HUDEP-2 (cell line): ENCODE measurements at regions not wholly inside any gene's neighbourhood (a gene's known extent, or its start where the extent isn't known, plus 50 kb on each side); places are given as distances from the start of the nearest gene placed in this dataset.

Experiments used
- DNase-seq, 76 experiments: peaks; one replicate each; lab custom pipeline; 2025; ENCODE audit not compliant: unreplicated experiment in 76 of 76; lab: John Stamatoyannopoulos, UW

GRCh38 chr7:114755856-114756255, 166.0 kb upstream of the MDFIC start:
- DNase-seq = no peak

GRCh38 chr7:114758661-114759227, 163.2 kb upstream of the MDFIC start:
- DNase-seq = no peak

GRCh38 chr7:114759347-114760062, 162.4 kb upstream of the MDFIC start:
- DNase-seq = no peak

GRCh38 chr7:114760477-114760876, 161.4 kb upstream of the MDFIC start:
- no peak for DNase-seq

GRCh38 chr7:114761973-114762372, 159.9 kb upstream of the MDFIC start:
- DNase-seq = no peak

GRCh38 chr7:114765331-114766040, 156.4 kb upstream of the MDFIC start:
- DNase-seq = no peak

- no peak for DNase-seq
These were observed 155.9 kb upstream of the MDFIC start for GRCh38 chr7:114766041-114766356.

- no peak for DNase-seq
These were observed 144.6 kb upstream of the MDFIC start for GRCh38 chr7:114777288-114777687.

- no peak for DNase-seq
These were observed 138.4 kb upstream of the MDFIC start for GRCh38 chr7:114783508-114783907.

GRCh38 chr7:114784177-114784576, 137.7 kb upstream of the MDFIC start:
- no peak for DNase-seq

GRCh38 chr7:114784746-114785145, 137.1 kb upstream of the MDFIC start:
- DNase-seq = no peak

- DNase-seq = no peak
These were observed 136.4 kb upstream of the MDFIC start for GRCh38 chr7:114785496-114785895.

- no peak for DNase-seq
These were observed 135.4 kb upstream of the MDFIC start for GRCh38 chr7:114786455-114786854.

GRCh38 chr7:114787556-114787955, 134.3 kb upstream of the MDFIC start:
- peak in 7 of 76 experiments; percentile 10 to 46 (median 26) for DNase-seq

- DNase-seq = no peak
These were observed 133.2 kb upstream of the MDFIC start for GRCh38 chr7:114788706-114789105.

- DNase-seq = no peak
These were observed 132.7 kb upstream of the MDFIC start for GRCh38 chr7:114789161-114789560.

GRCh38 chr7:114789871-114790311, 132.0 kb upstream of the MDFIC start:
- DNase-seq = no peak

GRCh38 chr7:114790521-114790920, 131.4 kb upstream of the MDFIC start:
- DNase-seq = no peak

GRCh38 chr7:114791771-114792170, 130.1 kb upstream of the MDFIC start:
- peak in 13 of 76 experiments; percentile 3 to 90 (median 80) for DNase-seq

GRCh38 chr7:114793155-114793845, 128.6 kb upstream of the MDFIC start:
- no peak for DNase-seq

- DNase-seq = no peak
These were observed 126.4 kb upstream of the MDFIC start for GRCh38 chr7:114795475-114795874.
